Fibroblast of lung (primary cell): ENCODE measurements at regions not wholly inside any gene's neighbourhood (a gene's known extent, or its start where the extent isn't known, plus 50 kb on each side); places are given as distances from the start of the nearest gene placed in this dataset.

ENCODE experiments used
- EZH2 ChIP-seq: IDR thresholded peaks from 2 replicates; pipeline ENCODE4 v1.5.1; 2012; ENCODE audit warnings: low read length, control low read depth, mild to moderate bottlenecking; ENCODE audit errors: missing control alignments
- TF ChIP-seq, protein P1 (sequence below), 2 donors: IDR thresholded peaks in 1 of 2; conservative IDR thresholded peaks in 1 of 2; 1 replicate in 1 of 2; 2 replicates in 1 of 2; pipeline ENCODE4 v1.5.1; 2011 to 2012; ENCODE audit warnings: low read length in 2 of 2, control low read depth in 1 of 2, inconsistent platforms in 1 of 2, low read depth in 1 of 2, mild to moderate bottlenecking in 1 of 2

DNA sequence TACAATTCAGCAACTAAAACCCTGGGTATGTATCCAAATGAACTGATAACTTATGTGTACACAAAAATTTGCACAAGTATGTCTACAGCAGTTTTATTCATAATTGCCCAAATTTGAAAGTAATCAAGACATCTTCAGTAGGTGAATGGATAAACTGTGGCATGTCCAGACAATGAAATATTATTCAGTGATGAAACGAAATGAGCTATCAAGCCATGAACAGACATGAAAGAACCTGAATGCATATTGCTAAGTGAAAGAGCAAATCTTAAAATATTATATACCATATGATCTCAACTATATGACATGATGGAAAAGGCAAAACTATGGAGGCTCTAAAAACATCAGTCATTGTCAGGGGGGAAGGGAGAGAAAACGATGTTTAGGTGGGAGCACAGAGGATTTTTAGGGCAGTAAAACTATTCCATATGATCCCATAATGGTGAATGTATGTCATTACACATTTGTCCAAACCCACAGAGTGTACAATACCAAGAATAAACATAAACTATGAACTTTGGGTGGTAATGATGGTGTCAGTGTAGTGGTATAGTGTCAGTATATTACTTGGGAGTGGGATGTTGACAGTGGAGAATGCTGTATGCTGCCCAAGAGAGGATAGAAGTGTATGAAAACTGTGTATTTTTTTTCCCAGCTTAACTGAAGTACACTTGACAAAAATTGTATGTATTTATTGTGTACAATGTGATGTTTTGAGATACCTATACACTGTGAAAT is 92.8 kb upstream of the PPP2R5A start:
- TF ChIP-seq, protein P1, sequence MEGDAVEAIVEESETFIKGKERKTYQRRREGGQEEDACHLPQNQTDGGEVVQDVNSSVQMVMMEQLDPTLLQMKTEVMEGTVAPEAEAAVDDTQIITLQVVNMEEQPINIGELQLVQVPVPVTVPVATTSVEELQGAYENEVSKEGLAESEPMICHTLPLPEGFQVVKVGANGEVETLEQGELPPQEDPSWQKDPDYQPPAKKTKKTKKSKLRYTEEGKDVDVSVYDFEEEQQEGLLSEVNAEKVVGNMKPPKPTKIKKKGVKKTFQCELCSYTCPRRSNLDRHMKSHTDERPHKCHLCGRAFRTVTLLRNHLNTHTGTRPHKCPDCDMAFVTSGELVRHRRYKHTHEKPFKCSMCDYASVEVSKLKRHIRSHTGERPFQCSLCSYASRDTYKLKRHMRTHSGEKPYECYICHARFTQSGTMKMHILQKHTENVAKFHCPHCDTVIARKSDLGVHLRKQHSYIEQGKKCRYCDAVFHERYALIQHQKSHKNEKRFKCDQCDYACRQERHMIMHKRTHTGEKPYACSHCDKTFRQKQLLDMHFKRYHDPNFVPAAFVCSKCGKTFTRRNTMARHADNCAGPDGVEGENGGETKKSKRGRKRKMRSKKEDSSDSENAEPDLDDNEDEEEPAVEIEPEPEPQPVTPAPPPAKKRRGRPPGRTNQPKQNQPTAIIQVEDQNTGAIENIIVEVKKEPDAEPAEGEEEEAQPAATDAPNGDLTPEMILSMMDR (conservative IDR thresholded peaks at IDR 0.05 in 1 of 2, IDR thresholded peaks at IDR 0.05 in 1 of 2; ENCODE audit: low read depth in 1 of 2, low read length in 2 of 2), result no peak
- TF ChIP-seq EZH2, result no peak
